K562 (cell line): ENCODE measurements at regions not wholly inside any gene's neighbourhood (a gene's known extent, or its start where the extent isn't known, plus 50 kb on each side); places are given as distances from the start of the nearest gene placed in this dataset.

ENCODE experiments used
- ATAC-seq: fragments of 200-7000 bp; cut with Tn5 transposase; 3 replicates; pipeline ENCODE4 v1.9.1; 2020; ENCODE audit warnings: moderate library complexity
- BruUV-seq: library from RNA; stranded (reverse); fragments of 400-500 nt; replicated peaks from 2 replicates; lab custom pipeline; 2021; lab: Mats Ljungman, UMichigan
- CTCF ChIA-PET: fragments of 300-600 bp; formaldehyde crosslinking; extraction: SDS; loops from one replicate; lab custom pipeline; 2021; ENCODE audit warnings: low intra/inter-chr PET ratio; lab: Yijun Ruan, JAX
- POLR2A ChIA-PET: fragments of 300-600, 350-650 bp; sonication (Branson Sonifier 250); formaldehyde crosslinking; extraction: SDS; loops from one replicate; lab custom pipeline; 2021; ENCODE audit warnings: antibody characterized with exemption, inconsistent platforms; lab: Yijun Ruan, JAX
- DNase-seq, 4 experiments: peaks; one replicate each; pipeline versions ENCODE4 v3.0.0 to v3.0.0-alpha.2; 2011 to 2018; ENCODE audit warnings: low spot score in 3 of 4, mixed read lengths in 3 of 4; ENCODE audit errors: extremely low read depth in 1 of 4
- FAIRE-seq: peaks from 2 replicates; lab custom pipeline; 2011; peaks lifted over from hg19 to GRCh38; lab: Jason Lieb, UNC
- H2AFZ ChIP-seq: 2 replicates; pipeline ENCODE4 v1.6.0; 2011; ENCODE audit warnings: low read depth, low read length, control low read depth, inconsistent platforms
- H3K27ac ChIP-seq: fragments of 200-600 bp; 3 replicates; pipeline ENCODE4 v1.8.0; 2011; ENCODE audit warnings: low read depth, mild to moderate bottlenecking, control low read depth, inconsistent platforms, low read length, moderate library complexity, mixed read lengths; ENCODE audit errors: extremely low read depth
- H3K27me3 ChIP-seq, 2 experiments: fragments of 300-600 bp in 1 of 2; 2 replicates in 1 of 2; 3 replicates in 1 of 2; pipeline versions ENCODE4 v1.6.0 to v1.8.0; 2011; ENCODE audit warnings: inconsistent platforms in 2 of 2, low read length in 2 of 2, mild to moderate bottlenecking in 1 of 2, mixed read lengths in 1 of 2, moderate library complexity in 1 of 2; ENCODE audit not compliant: control insufficient read depth in 2 of 2, insufficient read depth in 2 of 2
- H3K36me3 ChIP-seq: fragments of 300-600 bp; 3 replicates; pipeline ENCODE4 v1.8.0; 2011; ENCODE audit warnings: mild to moderate bottlenecking, low read length, inconsistent platforms; ENCODE audit not compliant: control insufficient read depth, insufficient read depth
- H3K4me1 ChIP-seq, 2 experiments: fragments of 200-600 bp in 1 of 2; replicated peaks in 1 of 2; 2 replicates in 1 of 2; 3 replicates in 1 of 2; pipeline versions ENCODE4 v1.5.1 to v1.8.0; 2011; ENCODE audit warnings: inconsistent platforms in 2 of 2, low read length in 2 of 2, mild to moderate bottlenecking in 1 of 2, mixed read lengths in 1 of 2, moderate library complexity in 1 of 2; ENCODE audit not compliant: control insufficient read depth in 2 of 2, insufficient read depth in 2 of 2
- H3K4me2 ChIP-seq: 2 replicates; pipeline ENCODE4 v1.6.1; 2011; ENCODE audit warnings: low read length, control low read depth, inconsistent platforms, mixed read lengths; ENCODE audit not compliant: insufficient read depth
- H3K4me3 ChIP-seq: fragments of 200-600 bp; sonication (generic), shearing (Covaris generic); 2 replicates; pipeline ENCODE4 v1.5.1; 2016; ENCODE audit warnings: control low read depth, inconsistent platforms
- H3K79me2 ChIP-seq: fragments of 200-600 bp; 3 replicates; pipeline ENCODE4 v1.8.0; 2011; ENCODE audit warnings: low read length, inconsistent platforms; ENCODE audit not compliant: control insufficient read depth, insufficient read depth
- H3K9ac ChIP-seq, 2 experiments: 2 replicates each; pipeline versions ENCODE4 v1.6.0 to v1.6.1; 2011; ENCODE audit warnings: low read depth in 2 of 2, low read length in 2 of 2, control low read depth in 1 of 2, inconsistent platforms in 1 of 2, mild to moderate bottlenecking in 1 of 2, mixed read lengths in 1 of 2; ENCODE audit not compliant: insufficient read depth in 1 of 2
- H3K9me1 ChIP-seq: one replicate; pipeline ENCODE4 v1.6.0; 2011; ENCODE audit warnings: inconsistent platforms, mild to moderate bottlenecking, low read length, moderate library complexity; ENCODE audit not compliant: control insufficient read depth, insufficient read depth
- H3K9me3 ChIP-seq: replicated peaks from 2 replicates; pipeline ENCODE4 v1.5.1; 2011; ENCODE audit warnings: low read depth, low read length, inconsistent platforms; ENCODE audit not compliant: control insufficient read depth, insufficient read depth
- H4K20me1 ChIP-seq: replicated peaks from 2 replicates; pipeline ENCODE4 v1.6.1; 2011; ENCODE audit warnings: low read length, inconsistent platforms, mixed read lengths; ENCODE audit not compliant: control insufficient read depth, insufficient read depth
- COPS2 ChIP-seq: fragments of 450-650 bp; conservative IDR thresholded peaks from 2 replicates; pipeline ENCODE4 v1.6.1; 2016; ENCODE audit warnings: mild to moderate bottlenecking, moderate library complexity
- ETV6 ChIP-seq, 3 experiments: fragments of 150-350 bp in 1 of 3; sonication (generic) in 1 of 3; formaldehyde crosslinking in 1 of 3; IDR thresholded peaks; 2 replicates each; pipeline versions ENCODE4 v1.6.1 to v1.8.0; 2014 to 2022; ENCODE audit warnings: borderline replicate concordance in 2 of 3, low read depth in 2 of 3, antibody characterized with exemption in 1 of 3, low read length in 1 of 3, mild to moderate bottlenecking in 1 of 3, missing genetic modification reagents in 1 of 3
- HES1 ChIP-seq: fragments of 450-650 bp; IDR thresholded peaks from 2 replicates; pipeline ENCODE4 v1.6.1; 2016; ENCODE audit warnings: low read depth, mild to moderate bottlenecking, moderate library complexity
- HMBOX1 ChIP-seq: sonication (generic); IDR thresholded peaks from 2 replicates; pipeline ENCODE4 v1.6.1; 2016
- LCOR ChIP-seq: sonication (generic); formaldehyde crosslinking; IDR thresholded peaks from 2 replicates; pipeline ENCODE4 v1.8.0; 2022; ENCODE audit warnings: mild to moderate bottlenecking, missing genetic modification reagents
- WGBS: fragments of 100-300 bp; shearing (Covaris generic); methylation state at CpG from one replicate; pipeline ENCODE4 v1.1.6; 2016; ENCODE audit warnings: low coverage, mixed read lengths; ENCODE audit not compliant: insufficient coverage; ENCODE audit errors: missing lambda C conversion rate; 5-methylcytosine and 5-hydroxymethylcytosine counted together
- in situ Hi-C: fragments of 300-500 bp; cut with MboI; formaldehyde crosslinking; loops from 4 replicates; pipeline ENCODE4 v1.15.0; 2018; ENCODE audit warnings: inconsistent platforms, mixed read lengths
- intact Hi-C: fragments of 100-400 bp; cut with micrococcal nuclease; formaldehyde crosslinking; loops from 2 replicates; pipeline ENCODE4 v1.14.2; 2022

- Histone ChIP-seq H3K79me2 (no peaks in the 10 kb centered on the region), H3K9ac (no peak overlapping the region), H2AFZ (no peak overlapping the region), H4K20me1 (no peaks in the 10 kb centered on the region; the same call in 1 of the 2 replicates), H3K9me3 (no peaks in the 10 kb centered on the region), H3K4me3 (no peak overlapping the region), H3K9me1 (no peaks in the 10 kb centered on the region), H3K4me1 (no peaks in the 10 kb centered on the region), H3K27ac (no peak overlapping the region), H3K4me2 (no peak overlapping the region), H3K27me3 (peaks cover 5 to 6% of the 10 kb centered on the region in 2 experiments; a peak in 4 of 5 replicates), H3K36me3 (no peaks in the 10 kb centered on the region)
- ATAC-seq (no peak), DNase-seq (no peak), FAIRE-seq (no peak)
- BruUV-seq, result no TSS peak
- WGBS, result 8% methylated on average over 3 of the region's 3 CpGs
- ChIA-PET POLR2A (no interaction called here), CTCF (no interaction called here)
- in situ Hi-C loops, result no loop called here
- intact Hi-C loops, result no loop called here
- TF ChIP-seq ETV6 (IDR thresholded peaks at IDR 0.05; ENCODE audit: borderline replicate concordance in 1 of 2, low read depth in 2 of 2, low read length in 1 of 2) (no peak), ETV6 (CRISPR knock-in tag; IDR thresholded peaks at IDR 0.05; ENCODE audit: borderline replicate concordance) (no peak), LCOR (CRISPR knock-in tag) (no peak), HMBOX1 (no peak), COPS2 (no peak), HES1 (no peak)
These were observed 80.3 kb downstream of the BOD1 start for GRCh38 chr5:173535976-173536639.
